ENCODE measurements at regions not wholly inside any gene's neighbourhood (a gene's known extent, or its start where the extent isn't known, plus 50 kb on each side); places are given as distances from the start of the nearest gene placed in this dataset.

DNA sequence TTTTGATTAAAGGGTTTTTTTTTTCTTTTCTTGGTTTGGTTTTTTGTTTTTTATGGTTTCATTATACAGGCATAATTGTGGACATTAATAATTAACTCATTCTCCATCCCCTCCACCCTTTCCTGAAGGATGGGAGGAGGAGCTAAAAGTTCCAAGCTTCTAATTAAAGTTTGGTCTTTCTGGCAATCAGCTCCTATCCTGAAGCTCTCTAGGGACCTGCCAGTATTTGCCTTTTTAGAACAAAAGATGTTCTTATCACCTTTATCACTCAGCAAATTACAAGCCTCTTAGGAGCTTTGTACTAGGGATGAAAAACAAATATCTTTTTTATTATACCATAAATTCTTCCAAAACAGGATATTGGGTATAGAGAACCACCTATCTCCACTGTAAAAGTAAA lies 589.8 kb downstream of the PDHA2 start:
- Histone ChIP-seq H3K9me2 (ENCODE audit: insufficient read depth, low read length) (no peaks in the 10 kb centered on the region), H3K4me2 (ENCODE audit: low read length) (no peak overlapping the region), H3K27ac (ENCODE audit: low read depth, low read length, poor library complexity, severe bottlenecking) (no peak overlapping the region), H3K4me3 (ENCODE audit: low read depth, low read length, poor library complexity, severe bottlenecking) (no peak overlapping the region), H3K36me3 (ENCODE audit: insufficient read depth, low read length) (no peaks in the 10 kb centered on the region), H2AFZ (ENCODE audit: low read length) (no peak overlapping the region), H3K9me3 (ENCODE audit: low read length) (no peaks in the 10 kb centered on the region), H3K4me1 (ENCODE audit: insufficient read depth, low read length, poor library complexity, severe bottlenecking) (no peaks in the 10 kb centered on the region), H3K79me2 (ENCODE audit: insufficient read depth, low read depth, low read length) (no peaks in the 10 kb centered on the region), H4K20me1 (ENCODE audit: insufficient read depth, low read length) (no peaks in the 10 kb centered on the region)
- intact Hi-C loops (cut with micrococcal nuclease; ENCODE audit: unreplicated experiment) = no loop called here
- BruUV-seq (replicated peaks) = no TSS peak
- ChIA-PET CTCF (ENCODE audit: unreplicated experiment) (no interaction called here), POLR2A (interaction anchor here (0.5 to 0.6 kb wide), 2 partner anchors 1496 to 1521 kb away, joined by 3 read pairs; no protein-coding TSS in a partner anchor)
- DNase-seq (ENCODE audit: low spot score) = no peak
- TF ChIP-seq EZH2phosphoT487 (IDR thresholded peaks at IDR 0.05; ENCODE audit: borderline replicate concordance, low read depth, low read length) = no peak
- TF ChIP-seq, protein P1, sequence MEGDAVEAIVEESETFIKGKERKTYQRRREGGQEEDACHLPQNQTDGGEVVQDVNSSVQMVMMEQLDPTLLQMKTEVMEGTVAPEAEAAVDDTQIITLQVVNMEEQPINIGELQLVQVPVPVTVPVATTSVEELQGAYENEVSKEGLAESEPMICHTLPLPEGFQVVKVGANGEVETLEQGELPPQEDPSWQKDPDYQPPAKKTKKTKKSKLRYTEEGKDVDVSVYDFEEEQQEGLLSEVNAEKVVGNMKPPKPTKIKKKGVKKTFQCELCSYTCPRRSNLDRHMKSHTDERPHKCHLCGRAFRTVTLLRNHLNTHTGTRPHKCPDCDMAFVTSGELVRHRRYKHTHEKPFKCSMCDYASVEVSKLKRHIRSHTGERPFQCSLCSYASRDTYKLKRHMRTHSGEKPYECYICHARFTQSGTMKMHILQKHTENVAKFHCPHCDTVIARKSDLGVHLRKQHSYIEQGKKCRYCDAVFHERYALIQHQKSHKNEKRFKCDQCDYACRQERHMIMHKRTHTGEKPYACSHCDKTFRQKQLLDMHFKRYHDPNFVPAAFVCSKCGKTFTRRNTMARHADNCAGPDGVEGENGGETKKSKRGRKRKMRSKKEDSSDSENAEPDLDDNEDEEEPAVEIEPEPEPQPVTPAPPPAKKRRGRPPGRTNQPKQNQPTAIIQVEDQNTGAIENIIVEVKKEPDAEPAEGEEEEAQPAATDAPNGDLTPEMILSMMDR (conservative IDR thresholded peaks at IDR 0.05; ENCODE audit: low read length) = no peak

- H3K9me3 ChIP-seq (ENCODE audit: low read length) = no peaks in the 10 kb centered on the region
- no peaks in the 10 kb centered on the region for H3K36me3 ChIP-seq (ENCODE audit: insufficient read depth, low read length)
- no peaks in the 10 kb centered on the region for H3K9me2 ChIP-seq (ENCODE audit: insufficient read depth, low read length)
- H3K79me2 ChIP-seq (ENCODE audit: insufficient read depth, low read depth, low read length) = no peaks in the 10 kb centered on the region
- intact Hi-C loops (cut with micrococcal nuclease; ENCODE audit: unreplicated experiment) = no loop called here
- POLR2A ChIA-PET = no interaction called here
- H3K4me1 ChIP-seq (ENCODE audit: insufficient read depth, low read length, poor library complexity, severe bottlenecking) = no peaks in the 10 kb centered on the region
- H2AFZ ChIP-seq (ENCODE audit: low read length) = no peak overlapping the region
- CTCF ChIA-PET (ENCODE audit: unreplicated experiment) = no interaction called here
- no peak for DNase-seq (ENCODE audit: low spot score)
- H4K20me1 ChIP-seq (ENCODE audit: insufficient read depth, low read length) = no peaks in the 10 kb centered on the region
- H3K4me3 ChIP-seq (ENCODE audit: low read depth, low read length, poor library complexity, severe bottlenecking) = no peak overlapping the region
- BruUV-seq (replicated peaks) = no TSS peak
- no peak overlapping the region for H3K27ac ChIP-seq (ENCODE audit: low read depth, low read length, poor library complexity, severe bottlenecking)
- no peak overlapping the region for H3K4me2 ChIP-seq (ENCODE audit: low read length)
- TF ChIP-seq, protein P1 (conservative IDR thresholded peaks at IDR 0.05; ENCODE audit: low read length) = no peak
- TF ChIP-seq EZH2phosphoT487 (IDR thresholded peaks at IDR 0.05; ENCODE audit: borderline replicate concordance, low read depth, low read length) = no peak
Observed at GRCh38 chr4:96431094-96431493, 591.2 kb downstream of the PDHA2 start.

DNA sequence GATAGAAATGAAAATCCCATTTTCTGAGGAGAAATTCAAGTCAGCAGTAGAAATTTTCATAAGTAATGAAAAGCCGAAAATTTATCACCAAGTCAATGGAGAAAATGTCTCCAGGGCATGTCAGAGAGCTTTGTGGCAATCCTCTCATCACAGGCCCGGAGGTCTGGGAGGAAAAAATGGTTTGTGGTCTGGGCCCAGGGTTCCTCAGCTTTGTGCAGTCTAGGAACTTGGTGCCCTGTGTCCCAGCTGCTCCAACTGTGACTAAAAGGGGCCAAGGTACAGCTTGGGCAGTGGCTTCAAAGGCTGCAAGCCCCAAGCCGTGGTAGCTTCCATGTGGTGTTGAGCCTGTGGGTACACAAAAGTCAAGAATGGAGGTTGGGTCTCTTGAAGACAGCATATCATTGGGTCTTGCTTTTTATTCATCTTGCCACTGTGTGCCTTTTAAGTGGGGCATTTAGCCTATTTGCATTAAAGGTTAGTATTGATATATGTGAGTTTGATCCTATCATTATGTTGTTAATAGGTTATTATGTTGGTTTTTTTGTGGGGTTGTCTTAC lies 608.5 kb downstream of the PDHA2 start:
- Histone ChIP-seq H3K9me3 (ENCODE audit: low read length) (peaks cover 13% of the 10 kb centered on the region; the same call in 1 of the 2 replicates), H3K4me3 (ENCODE audit: low read depth, low read length, poor library complexity, severe bottlenecking) (no peak overlapping the region), H3K36me3 (ENCODE audit: insufficient read depth, low read length) (no peaks in the 10 kb centered on the region), H4K20me1 (ENCODE audit: insufficient read depth, low read length) (no peaks in the 10 kb centered on the region), H3K79me2 (ENCODE audit: insufficient read depth, low read depth, low read length) (no peaks in the 10 kb centered on the region), H2AFZ (ENCODE audit: low read length) (no peak overlapping the region), H3K27ac (ENCODE audit: low read depth, low read length, poor library complexity, severe bottlenecking) (no peak overlapping the region), H3K9me2 (ENCODE audit: insufficient read depth, low read length) (no peaks in the 10 kb centered on the region), H3K4me1 (ENCODE audit: insufficient read depth, low read length, poor library complexity, severe bottlenecking) (no peaks in the 10 kb centered on the region), H3K4me2 (ENCODE audit: low read length) (no peak overlapping the region)
- no TSS peak for BruUV-seq (replicated peaks)
- DNase-seq (ENCODE audit: low spot score) = no peak
- POLR2A ChIA-PET = interaction anchor here (0.7 kb wide), 1 partner anchor 263 kb away, joined by 3 read pairs; no protein-coding TSS in a partner anchor
- CTCF ChIA-PET (ENCODE audit: unreplicated experiment) = no interaction called here
- intact Hi-C loops (cut with micrococcal nuclease; ENCODE audit: unreplicated experiment) = no loop called here
- TF ChIP-seq, protein P1 (conservative IDR thresholded peaks at IDR 0.05; ENCODE audit: low read length) = no peak
- no peak for TF ChIP-seq EZH2phosphoT487 (IDR thresholded peaks at IDR 0.05; ENCODE audit: borderline replicate concordance, low read depth, low read length)

All from OCI-LY7 (cell line).